ENCODE measurements at regions not wholly inside any gene's neighbourhood (a gene's known extent, or its start where the extent isn't known, plus 50 kb on each side); places are given as distances from the start of the nearest gene placed in this dataset.
"Not testable (repeated sequence)": the region's sequence is repeated elsewhere in the genome, so short reads cannot be mapped to it uniquely, and the experiment has no call there.

- no peak for TF ChIP-seq ZFX (IDR thresholded peaks at IDR 0.05; ENCODE audit: borderline replicate concordance)
- TF ChIP-seq, protein P1, sequence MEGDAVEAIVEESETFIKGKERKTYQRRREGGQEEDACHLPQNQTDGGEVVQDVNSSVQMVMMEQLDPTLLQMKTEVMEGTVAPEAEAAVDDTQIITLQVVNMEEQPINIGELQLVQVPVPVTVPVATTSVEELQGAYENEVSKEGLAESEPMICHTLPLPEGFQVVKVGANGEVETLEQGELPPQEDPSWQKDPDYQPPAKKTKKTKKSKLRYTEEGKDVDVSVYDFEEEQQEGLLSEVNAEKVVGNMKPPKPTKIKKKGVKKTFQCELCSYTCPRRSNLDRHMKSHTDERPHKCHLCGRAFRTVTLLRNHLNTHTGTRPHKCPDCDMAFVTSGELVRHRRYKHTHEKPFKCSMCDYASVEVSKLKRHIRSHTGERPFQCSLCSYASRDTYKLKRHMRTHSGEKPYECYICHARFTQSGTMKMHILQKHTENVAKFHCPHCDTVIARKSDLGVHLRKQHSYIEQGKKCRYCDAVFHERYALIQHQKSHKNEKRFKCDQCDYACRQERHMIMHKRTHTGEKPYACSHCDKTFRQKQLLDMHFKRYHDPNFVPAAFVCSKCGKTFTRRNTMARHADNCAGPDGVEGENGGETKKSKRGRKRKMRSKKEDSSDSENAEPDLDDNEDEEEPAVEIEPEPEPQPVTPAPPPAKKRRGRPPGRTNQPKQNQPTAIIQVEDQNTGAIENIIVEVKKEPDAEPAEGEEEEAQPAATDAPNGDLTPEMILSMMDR (IDR thresholded peaks at IDR 0.05): no peak
- H3K27ac ChIP-seq: no peak overlapping the region
These were observed 59.3 kb downstream of the GPR88 start for GRCh38 chr1:100597061-100597741.

DNA sequence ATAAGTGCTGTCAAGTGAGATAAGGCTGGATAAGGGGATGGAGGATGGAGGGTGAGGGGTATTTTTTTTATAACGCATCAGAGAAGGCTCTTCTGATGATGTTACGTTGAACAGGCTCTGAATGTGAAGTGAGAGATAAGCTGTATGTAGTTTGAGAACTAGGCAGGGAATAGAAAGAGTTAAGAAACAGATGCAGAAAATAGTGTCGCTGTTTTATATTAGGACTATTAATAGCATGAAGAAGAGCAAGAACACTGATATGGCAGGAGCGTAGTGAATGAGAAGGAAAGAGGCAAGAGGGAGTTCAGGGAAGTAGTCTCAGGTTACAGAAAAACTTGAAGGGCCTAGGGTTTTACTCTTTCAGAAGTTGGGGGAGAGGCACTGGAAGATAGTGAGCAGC, 59.8 kb downstream of the GPR88 start:
- H3K27ac ChIP-seq: no peak overlapping the region
- no peak for TF ChIP-seq ZFX (IDR thresholded peaks at IDR 0.05; ENCODE audit: borderline replicate concordance)
- TF ChIP-seq, protein P1 (IDR thresholded peaks at IDR 0.05): no peak

GRCh38 chr1:100600377-100600776, 62.4 kb downstream of the GPR88 start:
- H3K27ac ChIP-seq: not testable (repeated sequence)

- not testable (repeated sequence) for H3K27ac ChIP-seq
These were observed 64.1 kb downstream of the GPR88 start for GRCh38 chr1:100602028-100602427.

DNA sequence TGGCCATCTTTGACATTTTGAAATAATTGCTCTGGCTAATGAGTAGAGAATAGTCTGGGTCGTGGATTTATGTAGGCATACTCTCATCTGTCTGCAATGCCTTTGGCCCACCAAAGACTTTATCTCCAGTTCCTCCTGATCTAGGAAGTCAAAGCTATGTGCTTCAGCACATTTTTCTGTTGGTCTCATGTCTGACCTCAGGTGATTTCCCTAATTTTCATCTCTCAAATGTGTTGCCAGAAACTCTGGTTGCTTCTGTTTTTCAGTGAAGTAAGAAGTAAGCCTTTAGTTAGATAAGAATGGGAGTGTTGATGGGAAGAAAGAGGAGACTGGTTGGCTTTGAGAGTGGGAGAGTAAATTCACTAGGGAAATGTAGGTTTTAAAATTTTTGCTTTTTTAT, 66.4 kb downstream of the GPR88 start:
- H3K27ac ChIP-seq: no peak overlapping the region
- TF ChIP-seq, protein P1 (IDR thresholded peaks at IDR 0.05): no peak
- no peak for TF ChIP-seq ZFX (IDR thresholded peaks at IDR 0.05; ENCODE audit: borderline replicate concordance)

DNA sequence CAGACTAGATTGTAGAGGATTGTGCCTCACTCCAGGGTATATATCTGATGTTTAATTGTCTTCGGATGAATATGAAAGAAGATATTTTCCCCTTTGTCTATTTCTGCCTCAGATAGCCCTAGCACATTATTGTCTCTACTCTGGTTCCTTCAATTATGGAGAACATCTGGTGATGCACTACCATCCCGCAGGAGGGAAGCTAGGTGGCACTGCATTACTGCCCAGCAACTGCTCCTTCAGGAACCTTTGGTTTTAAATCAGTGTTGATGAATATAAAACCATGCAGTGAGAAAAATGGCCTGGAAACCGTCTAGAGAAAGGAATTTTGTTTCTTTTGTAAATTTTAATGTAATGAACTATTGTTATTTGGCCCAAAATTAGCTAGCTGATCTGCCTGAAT, 68.5 kb downstream of the GPR88 start:
- no peak for TF ChIP-seq ZFX (IDR thresholded peaks at IDR 0.05; ENCODE audit: borderline replicate concordance)
- TF ChIP-seq, protein P1 (IDR thresholded peaks at IDR 0.05): peak; percentile 62
- no peak overlapping the region for H3K27ac ChIP-seq

DNA sequence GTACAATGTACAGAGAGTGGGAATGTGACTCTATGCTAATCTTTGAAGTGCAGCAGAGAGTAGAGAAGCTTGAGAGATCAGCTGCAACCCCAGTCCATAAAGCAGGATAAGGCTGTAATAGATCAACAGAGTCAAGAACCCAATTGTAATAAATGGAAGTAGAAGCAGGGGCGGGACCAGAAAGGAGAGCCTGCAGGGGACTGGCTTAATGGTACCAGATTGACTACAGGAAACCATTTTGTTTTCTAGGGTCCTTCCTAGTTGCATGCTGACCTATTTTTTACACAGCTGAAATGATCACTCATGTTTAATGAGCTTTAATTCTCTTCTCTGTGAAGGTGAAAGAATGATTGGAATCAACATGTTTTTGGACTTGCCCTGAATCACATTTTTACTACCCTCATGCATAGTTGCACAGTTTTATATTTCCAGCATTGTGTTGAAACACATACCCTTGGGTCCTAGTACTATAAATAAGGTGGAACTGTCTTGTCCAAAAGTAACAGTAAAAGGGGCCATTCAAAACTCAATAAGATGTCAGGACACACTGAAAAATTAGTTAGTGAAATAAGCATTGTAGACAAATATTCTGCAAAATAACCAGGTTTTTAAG, 69.8 kb downstream of the GPR88 start:
- TF ChIP-seq, protein P1 (IDR thresholded peaks at IDR 0.05): no peak
- no peak for TF ChIP-seq ZFX (IDR thresholded peaks at IDR 0.05; ENCODE audit: borderline replicate concordance)
- H3K27ac ChIP-seq: no peak overlapping the region

GRCh38 chr1:100609849-100610248, 71.9 kb downstream of the GPR88 start:
- TF ChIP-seq, protein P1 (IDR thresholded peaks at IDR 0.05): no peak
- TF ChIP-seq ZFX (IDR thresholded peaks at IDR 0.05; ENCODE audit: borderline replicate concordance): no peak
- H3K27ac ChIP-seq: no peak overlapping the region
